NCI-H2081 (cell line): ENCODE measurements at regions not wholly inside any gene's neighbourhood (a gene's known extent, or its start where the extent isn't known, plus 50 kb on each side); places are given as distances from the start of the nearest gene placed in this dataset.
A peak's percentile ranks its signal among the peaks of the same experiment; 100 is the strongest.

Experiments used
- DNase-seq, 2 experiments: peaks; one replicate each; lab custom pipeline; 2025; lab: John Stamatoyannopoulos, UW

GRCh38 chr7:16137944-16138343 lies 283.4 kb downstream of the CRPPA start:
- no peak for DNase-seq

GRCh38 chr7:16136896-16137295 lies 284.4 kb downstream of the CRPPA start:
- DNase-seq, result no peak

DNA sequence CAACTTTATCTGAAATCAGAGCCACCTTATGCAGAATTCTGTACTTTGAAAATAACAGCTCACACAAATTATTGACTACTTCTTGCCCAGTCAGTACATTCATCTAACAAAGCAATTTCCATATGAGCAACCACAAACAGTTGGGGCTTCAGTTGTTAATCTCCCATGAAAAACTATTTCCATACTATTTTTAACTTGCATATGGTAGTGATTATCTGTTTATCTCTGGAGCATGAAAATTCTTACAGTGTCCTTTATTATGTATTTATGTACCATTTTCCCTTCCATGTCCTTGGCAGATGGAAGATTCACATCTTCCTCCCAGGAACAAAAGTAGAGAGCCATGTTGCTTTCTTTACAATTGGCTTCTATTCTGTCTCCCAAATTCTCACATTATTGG lies 285.7 kb downstream of the CRPPA start:
- no peak for DNase-seq

GRCh38 chr7:16130111-16131110 lies 290.9 kb downstream of the CRPPA start:
- no peak for DNase-seq

DNA sequence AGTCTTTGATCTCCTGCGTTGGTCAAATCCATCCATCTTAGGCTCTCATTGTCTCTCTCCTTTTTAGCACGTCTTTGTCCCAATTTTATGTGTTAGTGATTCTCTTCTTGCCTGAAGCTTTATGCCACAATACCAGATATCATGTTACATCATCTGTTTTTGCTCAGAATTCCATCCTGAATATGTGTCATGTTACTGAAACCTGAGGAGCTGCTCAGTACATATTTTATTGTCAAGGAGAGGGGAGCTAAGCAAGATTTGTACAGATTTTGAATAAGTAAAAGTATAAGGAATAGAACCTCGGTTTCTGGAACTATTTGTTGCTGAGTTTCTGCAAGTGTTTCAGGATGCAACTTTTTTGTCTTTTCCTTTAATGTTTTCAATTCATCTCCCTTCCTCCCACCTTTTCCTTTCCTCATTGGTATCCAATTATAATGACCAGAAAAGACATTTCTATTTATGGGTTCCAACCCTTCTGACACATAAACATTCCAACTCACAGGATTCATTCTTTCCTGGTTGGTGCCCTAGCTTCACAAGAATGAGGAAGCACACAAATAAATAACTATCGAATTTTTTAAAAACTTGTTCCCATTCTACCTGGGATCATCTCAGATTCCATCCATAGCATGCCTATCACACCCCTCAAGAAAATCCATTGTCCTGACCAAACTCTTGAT lies 291.8 kb downstream of the CRPPA start:
- no peak for DNase-seq

DNA sequence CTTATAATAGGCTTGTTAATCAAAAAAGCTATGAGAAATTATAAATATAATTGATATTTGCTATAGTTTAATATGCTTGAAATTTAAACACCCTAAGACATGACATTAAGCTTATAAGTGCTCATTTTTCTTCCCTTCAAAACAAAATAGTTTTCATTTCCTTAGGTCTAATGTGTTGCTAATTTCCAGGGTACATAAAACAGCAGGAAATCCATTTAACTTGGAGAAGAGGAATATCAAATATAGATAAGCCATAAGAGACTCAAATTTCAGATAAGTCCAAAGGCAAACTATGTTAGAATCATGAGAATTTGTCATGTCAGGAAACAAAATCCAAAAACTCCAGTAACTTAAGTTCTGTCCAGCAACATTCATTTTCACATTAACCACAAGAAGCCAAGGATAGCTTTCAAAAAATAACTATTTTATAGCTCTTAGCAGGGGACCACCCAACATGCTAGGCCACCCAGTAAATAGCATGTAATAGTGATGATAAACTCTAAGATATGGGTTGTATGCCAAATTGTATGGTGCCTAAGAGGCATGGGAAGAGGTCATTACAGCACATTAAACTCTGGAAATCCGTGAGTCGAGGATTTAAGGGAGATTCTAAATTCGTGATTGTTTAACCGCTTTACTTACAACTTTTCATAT lies 298.1 kb downstream of the CRPPA start:
- DNase-seq, result no peak

DNA sequence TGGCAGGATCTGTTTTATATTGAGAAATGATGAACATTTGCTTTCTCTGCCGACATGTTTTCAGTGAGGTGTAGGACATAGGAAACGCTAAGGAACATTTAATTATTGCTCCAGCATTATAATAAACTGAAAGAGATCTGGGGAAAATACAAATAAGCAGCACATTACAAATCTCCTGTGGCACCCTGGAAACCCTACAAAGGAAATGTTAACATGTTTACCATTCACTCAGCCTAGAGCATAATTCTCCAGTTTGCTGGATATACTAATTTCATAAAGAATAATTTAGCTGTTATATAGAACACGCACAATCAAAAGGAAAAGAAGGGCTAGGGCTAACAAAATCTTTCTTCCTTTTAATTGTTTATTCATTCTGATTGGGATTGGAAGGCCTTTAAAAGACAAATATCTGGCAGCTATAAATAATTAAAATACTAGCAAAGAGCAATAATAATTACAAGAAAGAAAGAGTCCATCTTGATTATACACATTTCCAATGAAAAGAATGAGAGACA lies 299.4 kb downstream of the CRPPA start:
- no peak for DNase-seq

- no peak for DNase-seq
Observed at GRCh38 chr7:16115374-16115773, 306.0 kb downstream of the CRPPA start.

DNA sequence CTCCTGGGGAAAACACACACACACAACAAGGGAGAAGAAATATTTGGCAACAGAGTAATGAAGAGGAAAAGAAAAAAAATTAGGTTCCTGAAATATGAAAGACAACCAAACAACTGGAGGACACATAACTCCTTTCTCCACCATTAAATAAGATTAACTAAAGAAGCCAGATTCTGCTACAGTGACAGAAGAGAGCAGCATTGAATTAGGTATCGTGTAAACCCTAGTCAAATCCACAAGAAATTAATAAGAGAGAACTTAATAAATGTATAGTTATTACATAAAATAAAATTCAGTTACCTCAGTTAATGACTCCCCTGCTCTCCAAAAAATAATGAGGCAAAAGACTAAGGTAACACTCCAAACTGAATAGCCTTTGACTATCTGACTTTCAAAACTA lies 306.7 kb downstream of the CRPPA start:
- peak in 1 of 2 experiments; percentile 5 for DNase-seq

GRCh38 chr7:16114071-16114470 lies 307.3 kb downstream of the CRPPA start:
- DNase-seq, result no peak

- no peak for DNase-seq
Observed at GRCh38 chr7:16113058-16113457, 308.3 kb downstream of the CRPPA start.

GRCh38 chr7:16106869-16107268 lies 314.5 kb downstream of the CRPPA start:
- DNase-seq, result no peak

DNA sequence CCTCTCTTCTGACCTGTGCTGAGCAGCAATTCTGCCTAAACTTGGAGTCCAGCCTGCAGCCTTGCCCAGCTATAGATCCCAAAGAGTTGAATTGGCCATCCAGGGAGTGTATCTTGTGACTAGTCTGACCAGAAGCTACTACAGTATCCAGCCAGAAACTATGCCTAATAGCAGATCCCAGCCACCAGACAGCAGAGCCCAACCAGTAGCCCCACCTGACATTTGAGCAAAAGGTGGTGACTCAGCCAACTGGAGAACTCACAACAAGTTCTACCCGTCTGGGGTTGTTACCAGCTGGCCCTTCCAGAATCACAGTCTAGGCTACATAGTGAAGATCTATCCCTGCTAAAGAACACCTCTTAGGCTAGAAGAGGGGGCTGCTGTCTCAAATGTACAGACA lies 315.0 kb downstream of the CRPPA start:
- no peak for DNase-seq

DNA sequence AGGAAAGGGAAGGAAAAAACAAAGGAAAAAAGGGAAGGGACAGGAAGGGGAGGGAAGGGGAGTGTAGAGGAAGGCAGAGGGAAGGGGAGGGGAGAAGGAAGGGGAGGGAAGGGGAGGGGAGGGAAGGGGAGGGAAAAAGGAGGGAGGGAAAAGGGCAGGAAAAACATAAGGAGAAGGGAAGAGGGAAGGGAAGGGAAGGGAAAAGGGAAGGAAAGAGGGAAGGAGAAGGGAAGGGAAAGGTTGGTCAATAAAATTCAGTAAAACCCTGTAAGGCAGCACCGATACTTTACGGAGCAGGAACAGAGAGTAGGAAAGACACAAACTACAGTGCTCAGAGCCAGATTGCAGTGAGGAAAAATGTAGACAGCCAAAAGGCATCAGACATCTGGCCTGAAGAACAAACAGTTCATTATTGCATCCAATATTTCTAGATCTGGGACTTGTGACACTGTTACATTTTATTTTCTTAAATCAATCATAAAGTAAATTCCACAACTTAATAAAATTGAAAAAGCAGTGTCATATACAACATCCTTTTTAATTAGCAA lies 322.0 kb downstream of the CRPPA start:
- no peak for DNase-seq

- DNase-seq, result peak; percentile 6 to 28
Observed at GRCh38 chr7:16098585-16099179, 322.7 kb downstream of the CRPPA start.

DNA sequence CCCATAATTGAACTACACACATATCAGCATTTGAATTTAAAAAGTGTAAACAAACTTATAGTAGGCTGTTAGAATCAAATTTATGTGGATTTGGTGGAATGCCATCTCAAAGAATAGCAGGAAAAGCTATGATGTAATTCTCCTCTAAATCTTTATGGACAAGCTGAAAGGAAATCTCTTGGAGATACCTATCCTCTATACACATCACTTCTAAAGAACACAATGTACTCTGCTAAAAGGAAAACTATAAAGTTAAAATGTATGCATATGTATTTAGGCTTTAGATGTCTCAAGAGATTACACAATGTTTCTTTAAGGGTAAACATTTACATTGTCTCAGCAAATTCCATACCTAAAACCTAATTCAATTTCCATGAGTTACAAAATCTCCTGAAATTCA lies 323.3 kb downstream of the CRPPA start:
- no peak for DNase-seq

GRCh38 chr7:16095171-16095950 lies 326.0 kb downstream of the CRPPA start:
- no peak for DNase-seq

DNA sequence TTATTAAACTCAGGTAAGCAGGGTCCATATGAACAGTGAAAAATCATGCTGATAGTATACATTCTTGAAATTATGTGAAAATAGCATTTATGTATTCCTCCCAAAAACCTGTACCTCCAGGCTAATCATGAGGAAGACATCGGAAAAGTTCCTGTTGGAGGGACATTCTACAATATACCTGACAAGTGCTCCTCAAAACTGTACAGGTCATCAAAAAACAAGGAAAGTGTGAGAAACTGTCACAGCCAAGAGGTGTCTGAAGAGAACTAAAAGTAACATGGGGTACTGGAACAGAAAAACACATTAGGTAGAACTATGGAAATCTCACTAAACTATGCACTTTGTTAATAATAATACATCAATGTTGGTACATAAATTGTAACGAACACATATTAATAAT lies 326.7 kb downstream of the CRPPA start:
- DNase-seq, result no peak

- DNase-seq, result no peak
Observed at GRCh38 chr7:16092711-16093110, 328.6 kb downstream of the CRPPA start.

GRCh38 chr7:16091701-16092310 lies 329.5 kb downstream of the CRPPA start:
- no peak for DNase-seq

DNA sequence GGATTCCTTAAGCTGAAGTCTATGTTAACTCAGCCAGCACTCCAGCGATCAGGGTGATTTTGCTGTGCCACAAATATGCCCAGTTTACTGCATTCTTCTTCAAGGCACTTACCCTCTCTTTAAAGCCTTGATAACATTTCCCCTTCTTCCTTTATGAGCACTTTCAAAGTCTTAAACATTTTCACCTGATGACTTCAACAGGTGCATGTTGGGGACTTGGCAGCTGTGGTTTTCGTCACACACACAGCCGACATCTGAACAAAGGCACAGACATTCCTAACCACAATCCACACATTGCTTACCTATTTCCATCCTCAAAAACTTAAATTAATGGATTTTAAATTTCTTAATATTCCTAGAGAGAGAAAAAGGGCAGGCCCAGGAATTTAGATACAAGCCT lies 331.5 kb downstream of the CRPPA start:
- no peak for DNase-seq
